Mesothelial cell of epicardium (in vitro differentiated cells): ENCODE measurements at regions not wholly inside any gene's neighbourhood (a gene's known extent, or its start where the extent isn't known, plus 50 kb on each side); places are given as distances from the start of the nearest gene placed in this dataset.

Experiments used
- DNase-seq, 2 experiments: peaks; one replicate each; pipeline ENCODE4 v3.0.0; 2021; ENCODE audit warnings: low spot score in 2 of 2; ENCODE audit not compliant: unreplicated experiment in 2 of 2
- H3K27ac Mint-ChIP-seq: 2 replicates; pipeline ENCODE4 v1.8.0; 2021; ENCODE audit warnings: mixed read lengths
- H3K27me3 Mint-ChIP-seq: 2 replicates; pipeline ENCODE4 v1.8.0; 2021; ENCODE audit warnings: low read depth, mixed read lengths
- H3K36me3 Mint-ChIP-seq: 2 replicates; pipeline ENCODE4 v1.8.0; 2021; ENCODE audit warnings: mixed read lengths
- H3K4me1 Mint-ChIP-seq: 2 replicates; pipeline ENCODE4 v1.8.0; 2021; ENCODE audit warnings: mixed read lengths
- H3K4me3 Mint-ChIP-seq: 2 replicates; pipeline ENCODE4 v1.8.0; 2021; ENCODE audit warnings: mild to moderate bottlenecking, moderate library complexity, mixed read lengths
- H3K9me3 Mint-ChIP-seq: 2 replicates; pipeline ENCODE4 v1.8.0; 2021; ENCODE audit warnings: mixed read lengths
- TF ChIP-seq, protein P1 (sequence below): fragments of 200-600 bp; sonication (generic); IDR thresholded peaks from one replicate; pipeline ENCODE4 v1.5.0; 2021; ENCODE audit warnings: antibody characterized with exemption; ENCODE audit not compliant: unreplicated experiment

DNA sequence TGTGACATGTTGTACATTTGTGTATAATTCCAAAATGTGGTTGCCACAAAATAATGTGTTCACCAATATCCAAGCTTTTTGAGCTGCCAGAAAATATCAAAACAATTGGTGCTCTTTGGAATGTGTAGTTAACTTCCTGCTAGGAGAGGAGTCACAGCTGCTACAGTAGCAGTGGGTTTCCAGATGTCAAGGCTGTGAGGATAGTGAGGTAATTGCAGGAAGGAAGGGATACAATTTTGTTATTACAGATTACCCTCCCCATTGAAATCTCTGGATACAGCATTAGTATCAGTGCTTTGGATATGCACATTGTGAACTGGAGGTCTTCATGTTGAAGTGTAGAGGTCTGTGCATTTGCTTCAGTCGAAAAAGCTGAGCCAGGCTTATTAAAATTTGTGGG lies 253.2 kb downstream of the PTPRC start:
- peaks cover 41% of the 10 kb centered on the region for H3K4me1 Mint-ChIP-seq
- no peak for DNase-seq
- peaks cover 11% of the 10 kb centered on the region for H3K36me3 Mint-ChIP-seq
- no peaks in the 10 kb centered on the region for H3K27me3 Mint-ChIP-seq
- H3K27ac Mint-ChIP-seq = peak overlapping the region; percentile 18
- no peaks in the 10 kb centered on the region for H3K9me3 Mint-ChIP-seq
- no peak overlapping the region for H3K4me3 Mint-ChIP-seq
- TF ChIP-seq, protein P1, sequence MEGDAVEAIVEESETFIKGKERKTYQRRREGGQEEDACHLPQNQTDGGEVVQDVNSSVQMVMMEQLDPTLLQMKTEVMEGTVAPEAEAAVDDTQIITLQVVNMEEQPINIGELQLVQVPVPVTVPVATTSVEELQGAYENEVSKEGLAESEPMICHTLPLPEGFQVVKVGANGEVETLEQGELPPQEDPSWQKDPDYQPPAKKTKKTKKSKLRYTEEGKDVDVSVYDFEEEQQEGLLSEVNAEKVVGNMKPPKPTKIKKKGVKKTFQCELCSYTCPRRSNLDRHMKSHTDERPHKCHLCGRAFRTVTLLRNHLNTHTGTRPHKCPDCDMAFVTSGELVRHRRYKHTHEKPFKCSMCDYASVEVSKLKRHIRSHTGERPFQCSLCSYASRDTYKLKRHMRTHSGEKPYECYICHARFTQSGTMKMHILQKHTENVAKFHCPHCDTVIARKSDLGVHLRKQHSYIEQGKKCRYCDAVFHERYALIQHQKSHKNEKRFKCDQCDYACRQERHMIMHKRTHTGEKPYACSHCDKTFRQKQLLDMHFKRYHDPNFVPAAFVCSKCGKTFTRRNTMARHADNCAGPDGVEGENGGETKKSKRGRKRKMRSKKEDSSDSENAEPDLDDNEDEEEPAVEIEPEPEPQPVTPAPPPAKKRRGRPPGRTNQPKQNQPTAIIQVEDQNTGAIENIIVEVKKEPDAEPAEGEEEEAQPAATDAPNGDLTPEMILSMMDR = no peak

DNA sequence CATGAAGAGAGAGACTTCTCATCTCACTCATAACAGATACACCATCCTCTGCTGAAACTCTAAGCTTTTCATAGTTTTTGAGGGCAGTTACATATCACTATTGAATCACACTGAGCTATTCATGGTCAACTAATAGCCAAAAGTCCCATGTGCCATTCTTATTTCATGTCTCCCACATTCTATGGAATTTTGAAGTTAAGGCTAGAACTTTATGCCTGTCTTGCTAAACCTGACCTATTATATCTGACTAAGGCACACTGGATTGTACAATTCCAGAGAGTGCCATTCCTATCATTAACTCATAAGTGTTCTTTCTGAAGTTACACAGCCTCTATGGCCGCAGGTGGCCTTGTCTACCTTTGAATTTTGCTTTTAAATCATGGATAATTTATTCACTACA lies 254.3 kb downstream of the PTPRC start:
- Mint-ChIP-seq H3K27me3 (no peaks in the 10 kb centered on the region), H3K4me1 (peaks cover 39% of the 10 kb centered on the region), H3K4me3 (no peak overlapping the region), H3K27ac (peak overlapping the region; percentile 3), H3K36me3 (peaks cover 14% of the 10 kb centered on the region), H3K9me3 (no peaks in the 10 kb centered on the region)
- TF ChIP-seq, protein P1 = no peak
- no peak for DNase-seq

- no peaks in the 10 kb centered on the region for H3K9me3 Mint-ChIP-seq
- no peak for DNase-seq
- H3K4me3 Mint-ChIP-seq = no peak overlapping the region
- peaks cover 14% of the 10 kb centered on the region for H3K36me3 Mint-ChIP-seq
- TF ChIP-seq, protein P1 = no peak
- no peaks in the 10 kb centered on the region for H3K27me3 Mint-ChIP-seq
- peaks cover 32% of the 10 kb centered on the region for H3K4me1 Mint-ChIP-seq
- peak overlapping the region; percentile 60 for H3K27ac Mint-ChIP-seq
Measured at GRCh38 chr1:198893763-198894444, 255.1 kb downstream of the PTPRC start.

- peak overlapping the region; percentile 73 for H3K27ac Mint-ChIP-seq
- H3K36me3 Mint-ChIP-seq = peaks cover 23% of the 10 kb centered on the region
- DNase-seq = no peak
- TF ChIP-seq, protein P1 = no peak
- no peaks in the 10 kb centered on the region for H3K9me3 Mint-ChIP-seq
- H3K27me3 Mint-ChIP-seq = no peaks in the 10 kb centered on the region
- peaks cover 31% of the 10 kb centered on the region for H3K4me1 Mint-ChIP-seq
- H3K4me3 Mint-ChIP-seq = no peak overlapping the region
Measured at GRCh38 chr1:198901266-198901665, 262.4 kb downstream of the PTPRC start.

DNA sequence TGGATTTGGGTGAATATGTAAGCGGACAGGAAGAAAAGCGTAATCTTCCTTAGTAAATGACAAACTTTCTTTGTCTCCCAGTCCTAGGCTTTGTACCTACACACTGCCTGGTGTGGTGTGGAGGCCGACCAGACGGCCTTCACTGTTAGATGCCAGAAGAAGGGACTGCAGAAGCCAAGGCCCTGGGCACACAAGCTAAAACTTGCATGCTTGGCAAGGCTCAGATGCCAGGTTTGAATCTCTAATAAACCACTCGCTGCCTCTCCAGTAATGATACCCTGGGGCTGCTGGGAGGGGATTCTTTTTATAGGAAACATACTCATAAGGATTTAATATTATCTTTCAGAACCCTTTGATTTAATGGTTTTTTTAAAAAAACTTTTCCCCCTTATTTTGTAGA lies 263.8 kb downstream of the PTPRC start:
- TF ChIP-seq, protein P1 = no peak
- H3K4me1 Mint-ChIP-seq = peaks cover 38% of the 10 kb centered on the region
- H3K9me3 Mint-ChIP-seq = no peaks in the 10 kb centered on the region
- peak overlapping the region; percentile 88 for H3K27ac Mint-ChIP-seq
- H3K36me3 Mint-ChIP-seq = peaks cover 19% of the 10 kb centered on the region
- no peaks in the 10 kb centered on the region for H3K27me3 Mint-ChIP-seq
- H3K4me3 Mint-ChIP-seq = peak overlapping the region; percentile 44
- DNase-seq = no peak

- Mint-ChIP-seq H3K27ac (peak overlapping the region; percentile 88), H3K4me3 (peak overlapping the region; percentile 44)
Measured at GRCh38 chr1:198903203-198903602, 264.4 kb downstream of the PTPRC start.

More at GRCh38 chr1:198903203-198903602, 264.4 kb downstream of the PTPRC start:
- Mint-ChIP-seq H3K9me3 (no peaks in the 10 kb centered on the region), H3K36me3 (peaks cover 18% of the 10 kb centered on the region), H3K4me1 (peaks cover 38% of the 10 kb centered on the region), H3K27me3 (no peaks in the 10 kb centered on the region)
- DNase-seq = no peak
- TF ChIP-seq, protein P1 = no peak
